MM.1S (cell line): ENCODE measurements at regions not wholly inside any gene's neighbourhood (a gene's known extent, or its start where the extent isn't known, plus 50 kb on each side); places are given as distances from the start of the nearest gene placed in this dataset.

Experiments
- DNase-seq: peaks from one replicate; pipeline ENCODE4 v3.0.0-alpha.2; 2015
- H2AFZ ChIP-seq: fragments of 300-600 bp; sonication (generic); 2 replicates; pipeline ENCODE4 v1.6.0; 2016; ENCODE audit warnings: antibody characterized with exemption, low read length
- H3F3A ChIP-seq: fragments of 300-600 bp; sonication (generic); 2 replicates; pipeline ENCODE4 v1.6.1; 2016; ENCODE audit warnings: mild to moderate bottlenecking, antibody characterized with exemption, low read length, moderate library complexity, mixed read lengths; ENCODE audit not compliant: insufficient read depth
- H3K27ac ChIP-seq: fragments of 300-600 bp; sonication (generic); 2 replicates; pipeline ENCODE4 v1.5.1; 2016; ENCODE audit warnings: mild to moderate bottlenecking, low read length
- H3K27me3 ChIP-seq: fragments of 300-600 bp; sonication (generic); replicated peaks from 2 replicates; pipeline ENCODE4 v1.6.0; 2016; ENCODE audit warnings: low read length; ENCODE audit not compliant: insufficient read depth
- H3K36me3 ChIP-seq: fragments of 300-600 bp; sonication (generic); replicated peaks from 2 replicates; pipeline ENCODE4 v1.6.1; 2016; ENCODE audit warnings: mild to moderate bottlenecking, low read length, mixed read lengths; ENCODE audit not compliant: insufficient read depth
- H3K4me1 ChIP-seq: fragments of 300-600 bp; sonication (generic); 2 replicates; pipeline ENCODE4 v1.6.1; 2016; ENCODE audit warnings: low read length, mixed read lengths
- H3K4me2 ChIP-seq: fragments of 300-600 bp; sonication (generic); 2 replicates; pipeline ENCODE4 v1.6.0; 2016; ENCODE audit warnings: low read depth, low read length
- H3K4me3 ChIP-seq: fragments of 300-600 bp; sonication (generic); 2 replicates; pipeline ENCODE4 v1.5.1; 2016; ENCODE audit warnings: low read length, mixed read lengths
- H3K79me2 ChIP-seq: fragments of 300-600 bp; sonication (generic); 2 replicates; pipeline ENCODE4 v1.6.1; 2016; ENCODE audit warnings: mixed run types, low read length, mixed read lengths
- H3K9ac ChIP-seq: fragments of 300-600 bp; sonication (generic); 2 replicates; pipeline ENCODE4 v1.6.1; 2016; ENCODE audit warnings: low read length, mixed read lengths
- H3K9me2 ChIP-seq: fragments of 300-600 bp; sonication (generic); replicated peaks from 2 replicates; pipeline ENCODE4 v1.6.1; 2016; ENCODE audit warnings: mild to moderate bottlenecking, low read length, mixed read lengths; ENCODE audit not compliant: insufficient read depth
- H3K9me3 ChIP-seq: fragments of 300-600 bp; sonication (generic); replicated peaks from 2 replicates; pipeline ENCODE4 v1.6.1; 2016; ENCODE audit warnings: mild to moderate bottlenecking, low read length, mixed read lengths; ENCODE audit not compliant: insufficient read depth
- H4K20me1 ChIP-seq: fragments of 300-600 bp; sonication (generic); 2 replicates; pipeline ENCODE4 v1.6.1; 2016; ENCODE audit warnings: mild to moderate bottlenecking, low read length, moderate library complexity, mixed read lengths; ENCODE audit not compliant: insufficient read depth
- CTCF ChIP-seq: fragments of 300-600 bp; sonication (generic); IDR thresholded peaks from 2 replicates; pipeline ENCODE4 v1.5.1; 2016; ENCODE audit warnings: antibody characterized with exemption, low read length, mixed read lengths
- EZH2 ChIP-seq: fragments of 300-600 bp; sonication (generic); optimal IDR thresholded peaks from 2 replicates; pipeline ENCODE3; 2017; ENCODE audit warnings: low read depth, mild to moderate bottlenecking, antibody characterized with exemption, low read length, mixed read lengths
- EZH2phosphoT487 ChIP-seq: fragments of 300-600 bp; sonication (generic); IDR thresholded peaks from 2 replicates; pipeline ENCODE4 v1.6.1; 2018; ENCODE audit warnings: antibody characterized with exemption, low read length

GRCh38 chr6:166778776-166779175 lies 151.7 kb upstream of the RPS6KA2 start:
- Histone ChIP-seq H3K36me3 (no peaks in the 10 kb centered on the region), H3K9ac (no peak overlapping the region), H3K9me3 (no peaks in the 10 kb centered on the region), H3K9me2 (no peaks in the 10 kb centered on the region), H3F3A (no peaks in the 10 kb centered on the region), H3K27ac (no peak overlapping the region), H4K20me1 (no peaks in the 10 kb centered on the region), H2AFZ (no peak overlapping the region), H3K27me3 (no peaks in the 10 kb centered on the region), H3K4me2 (no peak overlapping the region), H3K4me3 (no peak overlapping the region), H3K4me1 (no peaks in the 10 kb centered on the region), H3K79me2 (no peaks in the 10 kb centered on the region)
- TF ChIP-seq EZH2 = no peak
- no peak for TF ChIP-seq CTCF
- no peak for TF ChIP-seq EZH2phosphoT487
- no peak for DNase-seq

- Histone ChIP-seq H3K36me3 (no peaks in the 10 kb centered on the region), H3K4me1 (no peaks in the 10 kb centered on the region), H3F3A (no peaks in the 10 kb centered on the region), H3K4me3 (no peak overlapping the region), H3K79me2 (no peaks in the 10 kb centered on the region), H3K9ac (no peak overlapping the region), H2AFZ (no peak overlapping the region), H3K9me2 (no peaks in the 10 kb centered on the region), H4K20me1 (no peaks in the 10 kb centered on the region), H3K27me3 (no peaks in the 10 kb centered on the region), H3K4me2 (no peak overlapping the region), H3K27ac (no peak overlapping the region), H3K9me3 (no peaks in the 10 kb centered on the region)
- DNase-seq = no peak
- no peak for TF ChIP-seq EZH2
- TF ChIP-seq CTCF = no peak
- TF ChIP-seq EZH2phosphoT487 = no peak
These were observed 151.0 kb upstream of the RPS6KA2 start for GRCh38 chr6:166778046-166778445.

GRCh38 chr6:166777096-166777630 lies 150.1 kb upstream of the RPS6KA2 start:
- no peak for DNase-seq

More at GRCh38 chr6:166777096-166777630, 150.1 kb upstream of the RPS6KA2 start:
- Histone ChIP-seq H4K20me1 (no peaks in the 10 kb centered on the region), H3K27ac (no peak overlapping the region), H3K4me1 (no peaks in the 10 kb centered on the region), H3K27me3 (no peaks in the 10 kb centered on the region), H3K4me2 (no peak overlapping the region), H3K36me3 (no peaks in the 10 kb centered on the region), H2AFZ (no peak overlapping the region), H3K9me2 (no peaks in the 10 kb centered on the region), H3F3A (no peaks in the 10 kb centered on the region), H3K9ac (no peak overlapping the region), H3K9me3 (no peaks in the 10 kb centered on the region), H3K4me3 (no peak overlapping the region), H3K79me2 (no peaks in the 10 kb centered on the region)
- TF ChIP-seq CTCF (no peak), EZH2phosphoT487 (no peak), EZH2 (no peak)
